ENCODE measurements at regions not wholly inside any gene's neighbourhood (a gene's known extent, or its start where the extent isn't known, plus 50 kb on each side); places are given as distances from the start of the nearest gene placed in this dataset.

GRCh38 chr10:8533462-8533861 lies 479.0 kb downstream of the GATA3 start:
- TF ChIP-seq CTCF (IDR thresholded peaks at IDR 0.05; ENCODE audit: borderline replicate concordance, control extremely low read depth, extremely low read depth, insufficient read depth, missing control alignments), result no peak
- in situ Hi-C loops (cut with MboI; ENCODE audit: low sequenced_read_pairs, unreplicated experiment), result no loop called here

GRCh38 chr10:8534096-8534495 lies 479.6 kb downstream of the GATA3 start:
- DNase-seq (ENCODE audit: low spot score), result no peak
- no peak for TF ChIP-seq CTCF (IDR thresholded peaks at IDR 0.05; ENCODE audit: borderline replicate concordance, control extremely low read depth, extremely low read depth, insufficient read depth, missing control alignments)
- in situ Hi-C loops (cut with MboI; ENCODE audit: low sequenced_read_pairs, unreplicated experiment), result no loop called here

More at GRCh38 chr10:8533462-8533861, 479.0 kb downstream of the GATA3 start:
- no peak for DNase-seq (ENCODE audit: low spot score)

GRCh38 chr10:8534891-8535290 lies 480.4 kb downstream of the GATA3 start:
- DNase-seq (ENCODE audit: low spot score), result no peak
- TF ChIP-seq CTCF (IDR thresholded peaks at IDR 0.05; ENCODE audit: borderline replicate concordance, control extremely low read depth, extremely low read depth, insufficient read depth, missing control alignments), result no peak
- in situ Hi-C loops (cut with MboI; ENCODE audit: low sequenced_read_pairs, unreplicated experiment), result no loop called here

GRCh38 chr10:8539056-8539455 lies 484.6 kb downstream of the GATA3 start:
- in situ Hi-C loops (cut with MboI; ENCODE audit: low sequenced_read_pairs, unreplicated experiment), result no loop called here
- DNase-seq (ENCODE audit: low spot score), result no peak
- TF ChIP-seq CTCF (IDR thresholded peaks at IDR 0.05; ENCODE audit: borderline replicate concordance, control extremely low read depth, extremely low read depth, insufficient read depth, missing control alignments), result no peak

GRCh38 chr10:8543361-8544056 lies 489.0 kb downstream of the GATA3 start:
- no peak for DNase-seq (ENCODE audit: low spot score)
- in situ Hi-C loops (cut with MboI; ENCODE audit: low sequenced_read_pairs, unreplicated experiment), result no loop called here
- TF ChIP-seq CTCF (IDR thresholded peaks at IDR 0.05; ENCODE audit: borderline replicate concordance, control extremely low read depth, extremely low read depth, insufficient read depth, missing control alignments), result no peak

- TF ChIP-seq CTCF (IDR thresholded peaks at IDR 0.05; ENCODE audit: borderline replicate concordance, control extremely low read depth, extremely low read depth, insufficient read depth, missing control alignments), result no peak
- no peak for DNase-seq (ENCODE audit: low spot score)
- in situ Hi-C loops (cut with MboI; ENCODE audit: low sequenced_read_pairs, unreplicated experiment), result no loop called here
Measured at GRCh38 chr10:8544057-8544380, 489.5 kb downstream of the GATA3 start.
